Prostate gland (tissue), 2 donors: ENCODE measurements at regions not wholly inside any gene's neighbourhood (a gene's known extent, or its start where the extent isn't known, plus 50 kb on each side); places are given as distances from the start of the nearest gene placed in this dataset.

Experiments
- CTCF ChIP-seq, 4 experiments: fragments of 200-600 bp in 2 of 4; fragments of 450-650 bp in 2 of 4; sonication (generic) in 2 of 4; IDR thresholded peaks; 1 replicate in 3 of 4; 2 replicates in 1 of 4; pipeline ENCODE4 v1.5.1; 2016 to 2019; ENCODE audit warnings: antibody characterized with exemption in 4 of 4, mild to moderate bottlenecking in 2 of 4, moderate library complexity in 2 of 4
- POLR2A ChIP-seq: fragments of 450-650 bp; IDR thresholded peaks from one replicate; pipeline ENCODE4 v1.6.1; 2016; ENCODE audit warnings: antibody characterized with exemption, mild to moderate bottlenecking
- POLR2AphosphoS5 ChIP-seq: sonication (generic); formaldehyde crosslinking; IDR thresholded peaks from one replicate; pipeline ENCODE4 v1.6.1; 2017; ENCODE audit warnings: antibody characterized with exemption

DNA sequence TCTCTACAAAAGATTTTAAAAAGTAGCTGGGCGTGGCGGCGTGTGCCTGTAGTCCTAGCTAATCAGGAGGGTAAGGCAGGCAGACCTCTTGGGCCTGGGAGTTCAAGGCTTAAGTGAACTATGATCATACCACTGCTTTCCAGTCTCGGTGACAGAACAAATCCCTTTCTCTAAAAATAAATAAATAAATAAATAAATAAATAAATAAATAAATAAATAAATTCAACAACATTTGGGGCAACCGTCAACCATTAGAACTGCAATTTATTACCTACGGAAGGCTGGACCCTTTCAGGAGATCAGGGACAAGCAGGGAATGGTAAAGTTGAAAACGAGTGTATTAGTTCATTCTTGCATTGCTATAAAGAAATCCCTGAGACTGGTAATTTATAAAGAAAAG lies 136.2 kb upstream of the USP9X start:
- TF ChIP-seq CTCF (IDR thresholded peaks at IDR 0.05) (no peak), POLR2AphosphoS5 (no peak), POLR2A (no peak)
